H9 (cell line): ENCODE measurements at regions not wholly inside any gene's neighbourhood (a gene's known extent, or its start where the extent isn't known, plus 50 kb on each side); places are given as distances from the start of the nearest gene placed in this dataset.

Experiments used
- DNase-seq: peaks from one replicate; pipeline ENCODE4 v3.0.0-alpha.2; 2017
- H2AFZ ChIP-seq: one replicate; pipeline ENCODE4 v1.6.1; 2013; ENCODE audit warnings: mild to moderate bottlenecking, low read length, control low read depth, moderate library complexity
- H2AK5ac ChIP-seq: 2 replicates; pipeline ENCODE4 v1.6.1; 2013; ENCODE audit warnings: low read length, control low read depth, mixed read lengths; ENCODE audit not compliant: insufficient read length
- H2BK120ac ChIP-seq: one replicate; pipeline ENCODE4 v1.6.1; 2013; ENCODE audit warnings: low read depth, mild to moderate bottlenecking, low read length, control low read depth, inconsistent platforms; ENCODE audit not compliant: poor library complexity, severe bottlenecking
- H2BK12ac ChIP-seq: 2 replicates; pipeline ENCODE4 v1.6.1; 2013; ENCODE audit warnings: low read length, control low read depth, mixed read lengths, low read depth; ENCODE audit not compliant: insufficient read length
- H2BK15ac ChIP-seq: 2 replicates; pipeline ENCODE4 v1.6.1; 2013; ENCODE audit warnings: low read depth, low read length, control low read depth
- H2BK20ac ChIP-seq: one replicate; pipeline ENCODE4 v1.6.1; 2013; ENCODE audit warnings: low read depth, mild to moderate bottlenecking, low read length, control low read depth, inconsistent platforms; ENCODE audit not compliant: poor library complexity, severe bottlenecking
- H2BK5ac ChIP-seq: 2 replicates; pipeline ENCODE4 v1.6.1; 2013; ENCODE audit warnings: low read length, control low read depth, mixed read lengths; ENCODE audit not compliant: insufficient read length
- H3K14ac ChIP-seq: 2 replicates; pipeline ENCODE4 v1.6.1; 2013; ENCODE audit warnings: low read length, control low read depth; ENCODE audit not compliant: insufficient read depth
- H3K18ac ChIP-seq: 2 replicates; pipeline ENCODE4 v1.6.1; 2013; ENCODE audit warnings: low read depth, mild to moderate bottlenecking, mixed read lengths, low read length, control low read depth; ENCODE audit not compliant: insufficient read length
- H3K23ac ChIP-seq: 2 replicates; pipeline ENCODE4 v1.6.1; 2013; ENCODE audit warnings: low read length, control low read depth, mixed read lengths, low read depth; ENCODE audit not compliant: insufficient read length
- H3K23me2 ChIP-seq: 2 replicates; pipeline ENCODE4 v1.6.1; 2013; ENCODE audit warnings: low read depth, mild to moderate bottlenecking, mixed read lengths, low read length, control low read depth; ENCODE audit not compliant: insufficient read length, poor library complexity, severe bottlenecking
- H3K27ac ChIP-seq: 2 replicates; pipeline ENCODE4 v1.5.1; 2013; ENCODE audit warnings: low read length, control low read depth, mixed read lengths, low read depth; ENCODE audit not compliant: insufficient read length
- H3K27me3 ChIP-seq: 2 replicates; pipeline ENCODE4 v1.6.1; 2013; ENCODE audit warnings: low read length, control low read depth, inconsistent platforms; ENCODE audit not compliant: insufficient read depth
- H3K4ac ChIP-seq: 2 replicates; pipeline ENCODE4 v1.6.1; 2013; ENCODE audit warnings: low read depth, mild to moderate bottlenecking, control low read depth, inconsistent platforms, low read length, moderate library complexity
- H3K4me1 ChIP-seq: 2 replicates; pipeline ENCODE4 v1.6.1; 2013; ENCODE audit warnings: low read length, control low read depth, inconsistent platforms; ENCODE audit not compliant: insufficient read depth
- H3K4me2 ChIP-seq: 2 replicates; pipeline ENCODE4 v1.6.1; 2013; ENCODE audit warnings: low read length, control low read depth, mixed read lengths; ENCODE audit not compliant: insufficient read length, insufficient read depth
- H3K56ac ChIP-seq: 2 replicates; pipeline ENCODE4 v1.6.1; 2013; ENCODE audit warnings: low read depth, mild to moderate bottlenecking, mixed read lengths, low read length, control low read depth; ENCODE audit not compliant: insufficient read length
- H3K79me1 ChIP-seq: 2 replicates; pipeline ENCODE4 v1.6.1; 2013; ENCODE audit warnings: low read depth, mild to moderate bottlenecking, moderate library complexity, low read length, control low read depth, inconsistent platforms; ENCODE audit not compliant: insufficient read depth, poor library complexity, severe bottlenecking
- H3K79me2 ChIP-seq: 2 replicates; pipeline ENCODE4 v1.6.1; 2013; ENCODE audit warnings: low read length, control low read depth, inconsistent platforms; ENCODE audit not compliant: insufficient read depth
- H3K9ac ChIP-seq: 2 replicates; pipeline ENCODE4 v1.6.1; 2013; ENCODE audit warnings: low read length, control low read depth, mixed read lengths; ENCODE audit not compliant: insufficient read length; ENCODE audit errors: extremely low read depth
- H3K9me3 ChIP-seq: one replicate; pipeline ENCODE4 v1.6.1; 2013; ENCODE audit warnings: low read depth, low read length, inconsistent platforms; ENCODE audit not compliant: control insufficient read depth
- H3T11ph ChIP-seq: one replicate; pipeline ENCODE4 v1.6.1; 2013; ENCODE audit warnings: mild to moderate bottlenecking, low read length, control low read depth, inconsistent platforms
- H4K20me1 ChIP-seq: one replicate; pipeline ENCODE4 v1.6.1; 2013; ENCODE audit not compliant: control insufficient read depth, insufficient read length, insufficient read depth
- H4K5ac ChIP-seq: 2 replicates; pipeline ENCODE4 v1.6.1; 2013; ENCODE audit warnings: low read depth, mild to moderate bottlenecking, mixed read lengths, low read length, control low read depth; ENCODE audit not compliant: insufficient read length
- H4K8ac ChIP-seq: replicated peaks from 2 replicates; pipeline ENCODE4 v1.6.1; 2013; ENCODE audit warnings: low read length, control low read depth, mixed read lengths, low read depth; ENCODE audit not compliant: insufficient read length
- H4K91ac ChIP-seq: 2 replicates; pipeline ENCODE4 v1.6.1; 2013; ENCODE audit warnings: low read depth, mild to moderate bottlenecking, moderate library complexity, mixed read lengths, low read length, control low read depth; ENCODE audit not compliant: insufficient read length
- H3K27ac Mint-ChIP-seq, 3 experiments: 2 replicates in 2 of 3; 3 replicates in 1 of 3; pipeline ENCODE4 v1.8.0; 2020 to 2021; ENCODE audit warnings: mixed read lengths in 3 of 3, mild to moderate bottlenecking in 1 of 3, moderate library complexity in 1 of 3
- H3K27me3 Mint-ChIP-seq: 2 replicates; pipeline ENCODE4 v1.8.0; 2021; ENCODE audit warnings: low read depth, mild to moderate bottlenecking, moderate library complexity, mixed read lengths
- H3K36me3 Mint-ChIP-seq, 3 experiments: 2 replicates in 2 of 3; 3 replicates in 1 of 3; pipeline ENCODE4 v1.8.0; 2020 to 2021; ENCODE audit warnings: low read depth in 3 of 3, mixed read lengths in 3 of 3; ENCODE audit not compliant: insufficient read depth in 1 of 3
- H3K4me1 Mint-ChIP-seq, 2 experiments: 2 replicates each; pipeline ENCODE4 v1.8.0; 2020; ENCODE audit warnings: mixed read lengths in 2 of 2
- H3K4me3 Mint-ChIP-seq, 2 experiments: 2 replicates in 1 of 2; 3 replicates in 1 of 2; pipeline ENCODE4 v1.8.0; 2020 to 2021; ENCODE audit warnings: mild to moderate bottlenecking in 2 of 2, mixed read lengths in 2 of 2, moderate library complexity in 1 of 2
- H3K9me3 Mint-ChIP-seq, 2 experiments: 2 replicates in 1 of 2; 3 replicates in 1 of 2; pipeline ENCODE4 v1.8.0; 2020; ENCODE audit warnings: mild to moderate bottlenecking in 2 of 2, mixed read lengths in 2 of 2, moderate library complexity in 1 of 2
- CTCF ChIP-seq: fragments of 200-600 bp; sonication (generic); conservative IDR thresholded peaks from 3 replicates; pipeline ENCODE4 v1.8.0; 2021; ENCODE audit warnings: antibody characterized with exemption, mild to moderate bottlenecking
- WGBS: extraction: QIAGEN DNeasy Blood & Tissue Kit; methylation state at CpG from one replicate; pipeline ENCODE4 v1.1.7; 2013; ENCODE audit warnings: missing lambda C conversion rate, low lambda C conversion rate, mixed read lengths; ENCODE audit not compliant: insufficient read length; ENCODE audit errors: extremely low coverage; 5-methylcytosine and 5-hydroxymethylcytosine counted together

DNA sequence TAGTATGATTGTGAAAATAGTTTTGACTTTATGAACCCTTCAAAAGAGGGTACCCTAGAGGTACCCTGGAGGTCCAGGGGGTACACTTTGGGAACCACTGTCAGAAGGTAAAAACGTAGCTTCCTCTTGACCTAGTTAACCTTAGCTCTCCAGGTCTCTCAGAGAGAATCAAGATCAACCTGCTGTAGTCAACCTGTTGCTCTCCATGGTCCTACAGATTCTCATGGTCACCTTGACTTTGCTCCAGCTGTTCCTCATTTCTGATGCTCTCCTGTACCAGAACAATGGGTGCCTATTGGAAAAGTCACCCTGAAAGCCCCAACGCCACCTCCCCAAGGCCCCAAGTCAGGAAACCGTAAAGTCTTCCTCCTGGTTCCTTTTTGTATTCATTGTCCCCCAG, 294.4 kb upstream of the CDH4 start:
- Histone ChIP-seq H3K79me1 (no peaks in the 10 kb centered on the region), H3K27me3 (no peaks in the 10 kb centered on the region; the same call in 1 of the 2 replicates), H3K56ac (no peak overlapping the region), H3K9me3 (no peaks in the 10 kb centered on the region), H2BK120ac (no peak overlapping the region), H2BK20ac (no peak overlapping the region), H3K9ac (no peak overlapping the region), H3K79me2 (no peaks in the 10 kb centered on the region), H4K5ac (no peak overlapping the region), H4K20me1 (no peaks in the 10 kb centered on the region), H2BK5ac (no peak overlapping the region), H4K8ac (no peak overlapping the region), H2AK5ac (no peak overlapping the region), H3K27ac (no peak overlapping the region), H3K4me1 (no peaks in the 10 kb centered on the region), H2AFZ (no peak overlapping the region), H2BK15ac (no peak overlapping the region), H3K23me2 (no peaks in the 10 kb centered on the region), H3K4me2 (no peak overlapping the region), H3T11ph (no peak overlapping the region), H4K91ac (no peak overlapping the region), H3K14ac (no peak overlapping the region), H3K23ac (no peak overlapping the region), H3K18ac (no peak overlapping the region), H3K4ac (no peak overlapping the region), H2BK12ac (no peak overlapping the region)
- Mint-ChIP-seq H3K4me1 (peaks cover 0 to 3% of the 10 kb centered on the region in 2 experiments; a peak in 3 of 4 replicates), H3K27me3 (peaks cover 79% of the 10 kb centered on the region), H3K36me3 (no peaks in the 10 kb centered on the region), H3K9me3 (peaks cover 0 to 6% of the 10 kb centered on the region in 2 experiments; a peak in 2 of 5 replicates), H3K4me3 (no peak overlapping the region), H3K27ac (no peak overlapping the region)
- no CpG with 5 or more reads among the region's 3 CpGs for WGBS
- DNase-seq, result no peak
- no peak for TF ChIP-seq CTCF
